ENCODE measurements at regions not wholly inside any gene's neighbourhood (a gene's known extent, or its start where the extent isn't known, plus 50 kb on each side); places are given as distances from the start of the nearest gene placed in this dataset.
"Not testable (repeated sequence)": the region's sequence is repeated elsewhere in the genome, so short reads cannot be mapped to it uniquely, and the experiment has no call there.

DNA sequence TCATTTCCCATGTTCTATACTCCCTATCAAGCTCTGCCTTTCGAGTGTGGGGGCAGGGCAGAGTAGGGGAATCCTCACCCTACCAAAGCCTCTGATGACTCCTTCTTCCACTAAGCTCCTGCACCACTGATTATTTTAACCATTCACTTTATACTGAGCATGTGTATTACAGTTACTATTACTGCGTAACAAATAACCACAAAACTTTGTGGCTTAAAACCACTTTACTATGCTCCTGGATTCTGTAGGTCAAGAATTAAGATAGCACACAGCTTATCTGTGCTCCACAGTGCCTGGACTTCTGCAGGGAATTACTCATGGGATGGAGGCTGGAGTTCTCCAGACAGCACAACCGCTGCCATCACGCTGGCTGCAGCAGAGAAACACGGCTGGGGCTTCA, 117.4 kb upstream of the DNAJC10 start:
- DNase-seq, result no peak

DNA sequence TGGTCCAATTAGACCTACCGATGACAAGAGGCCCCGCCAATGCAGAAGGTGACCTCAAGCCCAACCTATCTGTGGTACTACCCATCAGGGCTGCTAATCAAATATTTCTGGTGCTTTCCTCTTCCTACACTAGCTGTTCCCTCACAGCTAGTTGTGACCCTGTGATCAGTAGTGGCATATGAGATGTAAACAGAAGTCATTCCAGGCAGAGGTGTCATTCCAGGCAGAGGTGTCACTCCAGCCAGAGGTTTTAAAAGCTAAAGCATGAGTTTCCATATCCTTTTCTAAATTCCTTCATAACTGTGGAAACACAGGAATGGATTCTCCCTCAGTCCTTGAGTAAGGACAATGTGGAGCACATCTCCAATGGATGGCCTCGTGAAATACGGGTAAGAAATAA, 110.9 kb upstream of the DNAJC10 start:
- DNase-seq, result no peak

DNA sequence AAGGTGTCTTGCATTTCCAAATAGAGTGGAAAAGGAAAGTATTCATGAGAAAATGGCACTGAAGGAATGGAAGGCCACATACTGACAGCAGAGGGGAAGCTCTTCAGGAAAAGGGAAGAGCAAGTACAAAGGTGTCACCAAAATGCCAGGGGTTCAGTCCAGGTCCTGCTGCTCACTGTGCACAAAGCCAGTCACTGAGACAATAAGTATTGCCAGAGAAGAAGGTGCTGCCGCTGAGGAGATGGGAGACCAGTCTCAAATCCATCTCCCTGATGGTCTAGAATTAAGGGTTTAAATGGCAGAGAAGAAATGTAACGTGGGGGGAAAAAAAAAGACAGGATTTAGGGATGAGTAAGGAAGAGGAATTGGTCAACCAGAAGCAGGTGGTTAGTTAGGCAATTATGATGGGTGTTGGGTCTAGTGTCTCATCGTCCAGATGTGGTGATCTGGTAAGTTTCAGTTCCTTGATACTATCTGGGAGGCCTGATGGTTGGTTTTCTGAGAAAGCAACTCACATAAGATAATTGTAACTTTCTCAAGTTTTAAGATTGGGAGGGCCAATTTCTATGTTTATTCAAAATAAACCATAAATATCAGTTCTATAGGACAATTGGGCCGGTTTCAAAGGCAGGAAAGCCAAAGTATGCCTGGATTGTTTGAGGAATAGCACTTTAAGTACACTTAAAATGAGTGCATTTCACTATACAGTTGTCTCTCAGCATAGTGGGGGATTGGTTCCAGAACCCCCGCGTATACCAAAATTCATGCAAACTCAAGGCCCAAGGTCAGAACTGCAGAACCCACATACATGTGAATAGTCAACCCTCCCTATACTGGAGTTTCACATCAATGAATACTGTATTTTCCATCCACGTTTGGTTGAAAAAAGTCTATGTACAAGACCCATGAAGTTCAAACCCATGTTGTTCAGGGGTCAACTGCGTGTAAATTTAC, 109.1 kb upstream of the DNAJC10 start:
- DNase-seq, result no peak

DNA sequence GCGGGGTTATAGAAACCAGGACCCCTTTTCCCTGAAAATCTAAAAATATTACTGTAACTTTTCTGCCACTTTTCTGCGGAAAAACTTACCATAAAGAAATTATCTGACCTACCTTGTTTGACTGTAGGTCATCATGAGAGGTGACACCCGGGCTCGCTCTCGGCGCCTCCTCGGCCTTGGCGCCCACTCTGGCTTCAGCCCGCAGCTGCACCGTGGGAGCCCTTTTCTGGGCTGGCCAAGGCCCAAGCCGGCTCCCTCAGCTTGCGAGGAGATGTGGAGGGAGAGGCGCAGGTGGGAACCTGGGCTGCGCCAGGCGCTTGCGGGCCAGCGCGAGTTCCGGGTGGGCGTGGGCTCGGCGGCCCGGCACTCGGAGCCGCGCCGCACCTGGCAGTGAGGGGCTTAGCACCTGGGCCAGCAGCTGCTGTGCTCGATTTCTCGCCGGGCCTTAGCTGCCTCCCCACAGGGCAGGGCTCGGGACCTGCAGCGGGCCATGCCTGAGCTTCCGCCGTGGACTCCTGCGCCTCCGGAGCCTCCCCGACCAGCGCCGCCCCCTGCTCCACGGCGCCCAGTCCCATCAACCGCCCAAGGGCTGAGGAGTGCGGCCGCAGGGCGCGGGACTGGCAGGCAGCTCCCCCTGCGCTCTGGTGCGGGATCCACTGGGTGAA, 107.7 kb upstream of the DNAJC10 start:
- no peak for DNase-seq

DNA sequence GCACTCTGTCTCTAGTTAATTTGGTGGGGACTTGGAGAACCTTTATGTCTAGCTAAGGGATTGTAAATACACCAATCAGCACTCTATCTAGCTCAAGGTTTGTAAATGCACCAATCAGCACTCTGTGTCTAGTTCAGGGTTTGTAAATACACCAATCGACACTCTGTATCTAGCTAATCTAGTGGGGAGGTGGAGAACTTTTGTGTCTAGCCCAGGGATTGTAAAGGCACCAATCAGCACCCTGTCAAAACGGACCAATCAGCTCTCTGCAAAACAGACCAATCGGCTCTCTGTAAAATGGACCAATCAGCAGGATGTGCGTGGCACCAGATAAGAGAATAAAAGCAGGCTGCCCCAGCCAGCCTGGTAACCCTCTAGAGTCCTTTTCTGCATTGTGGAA, 107.1 kb upstream of the DNAJC10 start:
- DNase-seq, result not testable (repeated sequence)

DNA sequence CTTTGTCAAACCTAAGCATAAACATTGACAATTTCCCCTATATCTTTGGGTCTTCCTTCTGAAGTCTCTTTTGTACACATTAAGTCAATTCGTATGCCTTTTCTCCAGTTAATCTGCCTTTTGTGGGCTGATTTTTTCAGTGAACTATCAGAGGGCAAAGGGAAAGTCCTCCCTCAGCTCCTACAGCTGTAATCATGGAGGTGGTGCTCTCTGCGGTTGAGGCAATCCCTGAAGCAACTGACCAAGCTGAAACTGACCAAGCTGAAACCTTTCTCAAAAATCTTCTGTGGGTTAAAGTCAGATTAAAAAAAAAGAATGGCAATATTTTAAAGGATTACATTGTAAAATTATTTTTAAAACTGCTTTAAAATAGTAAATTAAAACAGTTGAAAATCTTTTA, 105.8 kb upstream of the DNAJC10 start:
- no peak for DNase-seq

DNA sequence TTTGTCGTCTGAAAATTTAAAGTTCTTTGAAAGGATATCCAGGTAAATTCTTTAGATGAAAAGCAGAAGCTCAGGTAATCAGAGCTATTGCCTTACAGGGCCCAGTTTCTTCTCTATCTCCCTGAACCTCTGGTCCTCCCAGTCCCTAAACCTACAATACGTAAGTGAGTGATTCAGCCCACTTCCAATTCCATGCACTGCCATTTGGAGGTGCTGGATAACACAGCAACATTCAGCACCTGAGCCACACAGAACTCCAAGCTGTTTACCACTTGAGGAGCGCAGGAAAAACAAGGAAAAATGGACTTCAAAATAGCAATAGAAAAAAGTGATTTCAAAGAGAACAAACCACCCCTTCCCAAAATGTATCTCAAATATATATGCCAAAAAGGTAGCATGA, 105.0 kb upstream of the DNAJC10 start:
- DNase-seq, result no peak

DNA sequence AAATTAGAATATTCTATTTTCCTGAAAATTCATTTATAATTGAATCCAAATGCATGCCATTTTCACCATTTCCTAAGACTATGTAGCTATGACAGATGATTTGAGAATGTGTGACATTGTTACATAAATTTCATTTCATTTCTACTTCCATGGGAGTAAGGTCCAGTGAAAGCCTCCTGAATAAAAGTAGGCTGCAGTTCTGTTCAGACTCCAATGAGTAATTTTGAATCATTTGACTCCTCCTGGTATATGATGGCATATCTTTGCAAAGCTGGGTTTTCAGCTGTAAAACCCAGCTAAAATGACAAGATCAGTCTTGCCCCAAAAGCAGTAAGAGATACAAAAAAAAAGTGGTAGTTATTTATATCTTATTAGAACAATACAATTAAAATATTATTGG, 101.0 kb upstream of the DNAJC10 start:
- DNase-seq, result no peak

DNA sequence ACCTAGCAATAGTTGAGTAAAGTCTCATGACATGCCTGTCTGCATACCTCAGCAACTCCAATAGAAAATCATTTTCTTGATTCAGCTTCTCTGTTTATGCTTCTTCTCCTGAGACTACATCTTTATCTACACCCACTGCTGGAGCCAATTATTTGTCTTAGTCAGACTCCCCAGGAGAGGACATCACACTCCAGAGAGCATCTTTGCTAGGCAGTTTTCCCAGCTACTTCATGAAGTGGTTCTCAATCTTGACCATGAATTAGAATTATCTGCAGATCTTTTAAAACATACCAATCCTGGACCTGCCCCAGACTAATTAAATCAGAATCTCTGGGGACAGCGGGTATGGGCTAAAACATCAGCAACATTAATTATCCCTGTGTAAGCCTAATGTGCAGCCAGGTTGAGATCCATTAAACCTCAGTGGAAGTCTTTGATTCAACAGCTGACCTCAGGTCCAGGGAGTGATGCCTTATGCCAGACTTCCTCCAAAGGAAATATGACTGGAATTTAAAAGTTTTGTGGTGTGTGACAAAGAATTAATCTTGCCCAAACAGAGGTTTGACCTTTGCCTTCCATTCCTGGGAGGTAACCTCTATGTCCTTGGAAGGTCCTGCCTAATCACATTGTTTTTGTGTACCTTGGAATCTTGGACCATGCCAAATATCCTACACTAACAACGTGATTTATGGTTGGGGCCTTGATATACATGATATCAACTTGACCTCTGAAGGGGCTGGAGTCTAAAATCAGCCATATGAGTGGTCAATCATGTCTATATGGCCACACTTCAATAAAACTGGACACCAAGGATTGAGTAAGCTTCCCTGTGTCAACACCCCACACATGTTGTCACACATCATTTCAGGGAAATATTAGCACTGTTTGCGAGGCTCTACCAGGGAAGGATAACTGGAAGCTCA, 99.3 kb upstream of the DNAJC10 start:
- DNase-seq, result no peak

DNA sequence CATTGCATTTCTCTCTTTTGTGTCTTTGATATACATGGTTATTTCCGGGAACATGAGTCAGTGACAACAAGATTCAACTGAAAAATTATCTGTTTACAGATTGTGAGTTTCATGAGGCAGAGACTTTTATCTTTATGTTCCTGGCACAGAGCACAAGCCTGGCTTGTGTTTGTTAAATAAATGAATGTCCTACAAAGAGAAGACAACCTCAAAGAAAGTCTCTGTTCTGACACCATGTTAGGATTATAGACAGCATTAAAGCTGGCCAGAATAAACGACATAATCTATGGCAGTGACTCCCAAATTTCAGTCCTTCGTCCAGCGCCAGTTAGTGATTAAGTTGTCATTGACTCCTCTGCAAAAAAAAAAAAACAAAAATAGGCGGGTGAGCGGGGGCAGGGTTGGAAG, 97.4 kb upstream of the DNAJC10 start:
- DNase-seq, result no peak

DNA sequence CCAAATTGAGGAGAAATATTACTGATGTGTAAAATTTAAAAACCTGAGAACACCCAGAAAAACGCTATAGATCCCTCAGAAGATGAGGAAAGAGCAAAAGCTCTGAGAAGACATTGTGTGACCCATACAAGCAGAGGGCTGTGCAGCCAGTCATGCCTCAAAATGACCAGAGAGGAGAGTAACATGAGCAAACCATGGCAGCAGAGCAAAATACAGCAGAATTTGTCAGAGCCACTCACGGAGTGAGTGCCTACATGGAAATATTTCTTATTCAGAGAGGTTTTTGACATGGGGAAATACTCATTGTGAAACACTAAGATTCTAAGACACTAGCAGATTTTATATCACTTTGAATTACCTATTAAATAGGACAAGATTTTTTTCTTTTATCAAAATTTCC, 96.8 kb upstream of the DNAJC10 start:
- no peak for DNase-seq

DNA sequence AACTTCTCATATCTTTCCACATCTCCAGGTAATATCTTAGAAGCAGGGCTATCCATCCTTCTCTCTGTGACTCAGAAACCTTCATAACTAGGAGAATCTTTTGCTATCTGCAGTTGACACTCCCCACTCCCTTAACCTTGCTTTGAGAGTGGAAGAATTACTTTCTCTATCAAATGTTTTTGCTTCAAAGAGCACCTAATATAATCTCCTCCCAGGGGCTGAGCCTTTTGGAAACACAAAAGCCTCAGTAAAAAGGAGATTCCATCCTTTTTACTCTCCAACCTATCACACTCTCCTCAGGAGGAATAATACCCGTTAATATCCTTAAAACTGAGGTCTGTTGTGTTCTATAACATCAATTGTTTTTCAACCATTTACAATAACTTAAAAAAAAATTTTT, 94.9 kb upstream of the DNAJC10 start:
- no peak for DNase-seq

DNA sequence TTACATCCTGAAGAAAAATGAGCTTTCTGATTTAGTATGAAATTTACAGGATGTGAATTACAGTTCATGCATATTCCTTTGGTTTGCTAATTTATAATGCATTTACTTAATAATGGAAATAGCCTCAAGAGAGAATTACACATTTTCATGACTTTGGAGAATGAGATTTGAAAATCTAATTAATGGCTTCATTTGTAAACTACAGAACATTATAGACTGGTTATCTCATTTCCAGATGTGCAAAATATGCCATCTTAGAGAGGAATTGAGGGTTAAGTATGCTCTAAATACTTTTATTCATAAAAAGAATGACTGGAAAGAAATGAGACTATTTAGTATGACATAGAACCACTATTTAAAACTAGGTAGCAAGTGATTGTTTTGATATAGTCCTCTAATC, 94.2 kb upstream of the DNAJC10 start:
- no peak for DNase-seq

DNA sequence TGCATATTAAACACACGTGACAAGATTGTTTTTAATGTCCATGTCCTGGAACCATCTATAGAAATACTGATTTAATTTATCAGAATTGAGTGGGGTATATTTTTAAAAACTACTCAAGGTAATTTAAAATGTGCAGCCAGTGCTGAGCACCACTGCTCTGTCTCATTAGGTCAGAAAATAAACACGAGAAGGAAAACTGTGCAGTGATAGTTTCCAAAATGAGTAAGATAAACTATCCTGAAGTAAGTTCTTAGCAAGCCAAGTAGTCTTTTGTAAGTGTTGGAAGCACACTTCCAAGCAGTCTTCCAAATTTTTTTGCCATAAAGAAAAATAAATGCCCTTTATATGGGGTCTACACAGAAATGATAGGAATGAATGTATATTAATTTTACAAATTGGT, 93.8 kb upstream of the DNAJC10 start:
- no peak for DNase-seq

DNA sequence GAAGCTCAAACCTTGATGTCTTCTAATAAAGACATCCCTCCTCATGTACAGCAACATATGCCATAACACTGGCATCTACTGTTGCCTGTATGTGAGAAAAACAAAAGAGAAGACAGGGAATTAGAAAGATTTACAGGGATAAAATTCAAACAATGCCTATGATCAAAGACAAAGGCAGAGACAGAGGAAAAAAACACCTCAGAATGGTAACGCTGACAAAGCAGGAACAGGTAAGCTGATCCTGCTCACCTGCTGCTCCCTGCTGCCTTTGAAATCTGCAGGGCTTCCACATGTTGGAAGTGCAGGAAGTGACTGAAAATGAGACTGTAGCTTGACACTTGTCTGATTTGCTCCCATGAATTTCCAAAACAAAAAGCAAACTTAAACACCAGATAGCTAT, 90.2 kb upstream of the DNAJC10 start:
- DNase-seq, result no peak

DNA sequence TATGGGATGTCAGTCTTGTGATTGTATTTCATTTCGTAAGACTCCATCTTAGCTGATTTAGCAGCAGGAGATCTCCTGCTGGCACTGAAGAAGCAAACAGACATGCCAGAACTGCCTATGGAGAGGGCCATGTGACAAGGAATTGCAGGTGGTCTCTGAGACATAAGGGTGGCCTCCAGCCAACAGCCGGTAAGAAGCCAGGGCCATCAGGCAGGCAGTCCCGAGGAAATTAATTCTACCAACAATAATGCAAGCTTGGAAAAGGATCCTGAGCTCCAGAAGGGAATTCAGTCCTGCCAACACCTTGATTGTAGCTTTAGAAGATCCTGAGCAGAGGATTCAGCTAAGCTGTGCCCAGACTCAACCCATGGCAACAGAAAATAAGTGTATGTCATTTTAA, 87.1 kb upstream of the DNAJC10 start:
- no peak for DNase-seq

DNA sequence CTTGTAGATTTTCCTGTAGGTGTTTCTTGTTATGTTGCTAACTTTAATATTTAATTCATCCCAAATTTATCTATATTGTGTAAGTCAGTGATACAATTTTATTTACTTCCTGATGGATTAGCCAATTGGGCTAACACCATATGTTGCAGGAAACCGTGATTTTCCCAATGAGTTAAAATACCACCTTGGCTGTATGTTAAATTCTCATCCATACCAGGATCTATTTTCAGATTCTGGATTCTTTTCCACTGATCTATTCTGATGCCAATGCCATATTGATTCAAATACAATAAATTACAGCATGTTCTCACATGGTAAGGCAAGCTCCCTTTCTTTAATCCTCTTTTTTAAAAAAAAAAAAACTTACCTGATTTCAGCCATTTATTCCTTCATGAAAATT, 85.8 kb upstream of the DNAJC10 start:
- DNase-seq, result no peak

DNA sequence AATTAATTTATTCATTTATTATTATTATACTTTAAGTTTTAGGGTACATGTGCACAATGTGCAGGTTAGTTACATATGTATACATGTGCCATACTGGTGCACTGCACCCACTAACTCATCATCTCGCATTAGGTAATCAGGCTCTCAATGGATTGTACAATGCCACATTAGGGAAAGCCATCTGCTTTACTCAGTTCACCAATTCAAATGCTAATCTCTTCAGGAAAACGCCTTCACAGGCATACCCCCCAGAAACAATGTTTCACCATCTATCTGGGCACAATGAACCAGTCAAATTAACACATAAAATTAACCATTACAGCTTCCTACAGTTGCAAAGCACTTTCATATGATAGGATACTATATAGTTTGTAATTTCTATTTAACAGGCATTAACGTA, 84.8 kb upstream of the DNAJC10 start:
- no peak for DNase-seq

DNA sequence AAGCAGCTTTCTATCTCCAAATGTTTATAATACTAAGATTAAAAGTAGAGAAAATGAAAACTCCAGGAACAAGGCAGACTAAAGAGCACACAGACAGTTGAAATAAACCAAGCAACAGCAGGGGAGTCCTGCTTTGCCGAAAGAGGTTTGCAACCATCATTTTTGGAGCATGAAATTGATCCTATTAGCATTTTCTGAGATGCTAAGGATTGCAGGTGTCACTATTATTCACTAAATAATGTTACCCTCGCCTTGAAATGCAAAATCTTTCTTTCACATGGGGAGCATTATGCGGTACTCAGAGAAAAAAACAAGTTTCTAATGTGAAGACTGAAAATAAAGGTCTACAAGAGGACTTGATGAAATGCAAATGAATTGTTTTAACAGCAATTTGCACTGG, 81.7 kb upstream of the DNAJC10 start:
- no peak for DNase-seq

DNA sequence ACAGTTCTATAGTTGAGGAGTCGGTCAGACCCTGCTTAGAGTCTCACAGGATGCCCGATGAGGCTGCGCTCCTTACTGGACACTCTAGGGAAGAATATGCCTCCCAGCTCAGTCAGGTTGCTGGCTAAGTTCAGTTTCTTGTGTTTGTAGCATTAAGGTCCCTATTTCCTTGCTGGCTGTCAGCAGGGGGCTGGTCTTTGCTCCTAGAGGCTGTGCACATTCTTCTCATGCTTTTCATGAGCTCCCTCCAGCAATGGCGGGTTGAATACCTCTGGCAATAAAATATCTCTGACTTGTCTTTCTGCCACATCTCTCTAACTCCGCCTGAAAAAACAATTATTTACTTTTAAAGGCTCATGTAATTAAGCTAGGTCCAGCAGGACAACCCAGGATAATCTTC, 79.4 kb upstream of the DNAJC10 start:
- DNase-seq, result peak; percentile 83

DNA sequence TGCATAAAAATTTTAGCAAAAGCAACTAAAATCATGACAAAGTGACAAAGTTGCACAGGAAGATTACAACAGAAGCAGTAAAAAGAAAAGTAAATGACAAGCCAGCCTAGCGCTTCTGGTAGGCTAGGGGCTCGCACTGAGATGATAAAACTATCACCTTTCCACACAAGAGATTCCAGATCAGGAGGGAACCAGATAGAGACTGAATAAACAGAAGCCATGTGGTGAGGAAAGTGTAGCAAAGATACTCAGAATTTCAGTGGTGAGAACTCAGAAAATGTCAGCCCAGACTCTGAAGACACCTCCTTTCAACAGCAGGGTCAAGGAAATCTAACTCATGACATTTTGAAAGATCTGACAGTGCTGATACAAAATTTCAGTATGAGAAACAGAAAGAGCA, 77.4 kb upstream of the DNAJC10 start:
- DNase-seq, result no peak

DNA sequence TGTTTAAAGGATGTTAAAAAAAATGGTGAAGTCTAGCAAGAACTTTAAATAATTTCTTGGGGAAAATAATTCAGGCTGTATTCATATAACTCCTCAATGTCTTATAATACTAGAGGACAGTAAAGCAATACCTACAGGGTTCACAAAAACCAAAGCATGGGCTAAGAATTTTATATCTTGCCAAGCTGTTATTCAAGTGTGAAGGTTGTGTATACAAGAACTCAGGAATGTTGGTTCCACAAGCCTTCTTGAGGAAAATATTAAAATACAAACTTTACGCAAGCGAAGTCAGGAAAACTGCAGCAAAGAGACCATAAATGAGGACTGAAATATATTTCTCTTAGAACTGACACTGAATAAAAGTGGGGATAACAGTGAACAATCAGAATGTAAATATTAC, 76.1 kb upstream of the DNAJC10 start:
- no peak for DNase-seq

DNA sequence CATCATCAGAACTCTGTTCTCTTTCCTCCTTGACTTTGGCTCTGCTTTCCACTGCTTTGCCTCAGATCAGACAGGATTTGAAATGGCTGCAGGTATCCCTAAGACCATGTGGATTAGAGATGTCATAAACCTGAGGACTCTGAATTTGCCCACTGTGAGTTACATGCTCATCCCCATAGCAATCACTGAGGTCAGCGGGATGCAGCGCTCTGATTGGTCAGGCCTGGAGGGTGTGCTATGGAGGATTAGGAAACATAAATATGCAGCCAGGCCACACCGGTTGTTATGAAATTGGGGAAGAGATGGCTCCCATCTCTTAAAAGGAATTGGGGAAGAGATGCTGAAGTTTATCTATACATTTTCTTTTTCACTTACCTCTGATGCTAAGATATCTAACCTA, 73.7 kb upstream of the DNAJC10 start:
- peak; percentile 58 for DNase-seq

Measured in islet precursor cell (in vitro differentiated cells).